ENCODE measurements at regions not wholly inside any gene's neighbourhood (a gene's known extent, or its start where the extent isn't known, plus 50 kb on each side); places are given as distances from the start of the nearest gene placed in this dataset.

GRCh38 chr4:31998807-31999206 lies 1278.6 kb downstream of the PCDH7 start:
- no peak for DNase-seq

GRCh38 chr4:31999848-32000247 lies 1279.7 kb downstream of the PCDH7 start:
- no peak for DNase-seq

- no peak for DNase-seq
Measured at GRCh38 chr4:32000846-32001488, 1280.8 kb downstream of the PCDH7 start.

- no peak for DNase-seq
Measured at GRCh38 chr4:32002037-32002747, 1282.0 kb downstream of the PCDH7 start.

GRCh38 chr4:32003548-32003947 lies 1283.4 kb downstream of the PCDH7 start:
- no peak for DNase-seq

- DNase-seq, result no peak
Measured at GRCh38 chr4:32010221-32010620, 1290.1 kb downstream of the PCDH7 start.

- DNase-seq, result no peak
Measured at GRCh38 chr4:32022071-32022470, 1301.9 kb downstream of the PCDH7 start.

GRCh38 chr4:32025851-32026459 lies 1305.8 kb downstream of the PCDH7 start:
- DNase-seq, result peak; percentile 25

- peak; percentile 7 for DNase-seq
Measured at GRCh38 chr4:32030406-32030805, 1310.2 kb downstream of the PCDH7 start.

- DNase-seq, result no peak
Measured at GRCh38 chr4:32031026-32031425, 1310.9 kb downstream of the PCDH7 start.

GRCh38 chr4:32032136-32032672 lies 1312.0 kb downstream of the PCDH7 start:
- no peak for DNase-seq

GRCh38 chr4:32037399-32037798 lies 1317.2 kb downstream of the PCDH7 start:
- DNase-seq, result no peak

GRCh38 chr4:32042486-32043247 lies 1322.5 kb downstream of the PCDH7 start:
- DNase-seq, result no peak

GRCh38 chr4:32043248-32043633 lies 1323.1 kb downstream of the PCDH7 start:
- no peak for DNase-seq

- DNase-seq, result no peak
Measured at GRCh38 chr4:32061916-32062315, 1341.7 kb downstream of the PCDH7 start.

GRCh38 chr4:32073542-32073941 lies 1353.4 kb downstream of the PCDH7 start:
- no peak for DNase-seq

GRCh38 chr4:32087211-32087610 lies 1367.0 kb downstream of the PCDH7 start:
- DNase-seq, result no peak

GRCh38 chr4:32094987-32095386 lies 1374.8 kb downstream of the PCDH7 start:
- no peak for DNase-seq

- DNase-seq, result peak; percentile 72
Measured at GRCh38 chr4:32102896-32103295, 1382.7 kb downstream of the PCDH7 start.

GRCh38 chr4:32106767-32107166 lies 1386.6 kb downstream of the PCDH7 start:
- no peak for DNase-seq

GRCh38 chr4:32112891-32113290 lies 1392.7 kb downstream of the PCDH7 start:
- DNase-seq, result no peak

- DNase-seq, result no peak
Measured at GRCh38 chr4:32117693-32118092, 1397.5 kb downstream of the PCDH7 start.

GRCh38 chr4:32119907-32120306 lies 1399.7 kb downstream of the PCDH7 start:
- no peak for DNase-seq
